Hematopoietic multipotent progenitor cell treated with erythropoietin and hydrocortisone succinate and interleukin-3 and kit ligand, for 4 days (in vitro differentiated cells): ENCODE measurements at regions not wholly inside any gene's neighbourhood (a gene's known extent, or its start where the extent isn't known, plus 50 kb on each side); places are given as distances from the start of the nearest gene placed in this dataset.
"Not testable (repeated sequence)": the region's sequence is repeated elsewhere in the genome, so short reads cannot be mapped to it uniquely, and the experiment has no call there.

Source experiments
- DNase-seq: peaks from one replicate; pipeline ENCODE4 v3.0.0-alpha.2; 2015

DNA sequence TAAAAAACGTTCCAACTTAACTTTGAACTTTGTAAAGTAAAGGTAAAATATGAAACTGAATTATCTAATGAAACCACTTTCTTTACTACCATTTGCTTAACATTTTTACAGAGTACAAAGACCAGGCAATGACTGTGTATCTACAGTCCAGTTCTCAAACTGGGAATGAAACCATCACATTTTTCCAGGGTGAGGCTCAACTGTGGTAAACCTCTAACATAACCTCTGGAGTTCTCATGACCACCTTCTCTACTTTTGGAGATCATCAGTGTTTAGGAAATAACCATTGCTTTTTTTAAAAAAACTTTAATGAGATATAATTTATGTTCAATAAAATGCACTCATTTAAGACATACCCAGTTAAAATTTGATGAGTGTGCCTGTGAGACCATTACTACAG lies 223.5 kb downstream of the RNF152 start:
- no peak for DNase-seq

DNA sequence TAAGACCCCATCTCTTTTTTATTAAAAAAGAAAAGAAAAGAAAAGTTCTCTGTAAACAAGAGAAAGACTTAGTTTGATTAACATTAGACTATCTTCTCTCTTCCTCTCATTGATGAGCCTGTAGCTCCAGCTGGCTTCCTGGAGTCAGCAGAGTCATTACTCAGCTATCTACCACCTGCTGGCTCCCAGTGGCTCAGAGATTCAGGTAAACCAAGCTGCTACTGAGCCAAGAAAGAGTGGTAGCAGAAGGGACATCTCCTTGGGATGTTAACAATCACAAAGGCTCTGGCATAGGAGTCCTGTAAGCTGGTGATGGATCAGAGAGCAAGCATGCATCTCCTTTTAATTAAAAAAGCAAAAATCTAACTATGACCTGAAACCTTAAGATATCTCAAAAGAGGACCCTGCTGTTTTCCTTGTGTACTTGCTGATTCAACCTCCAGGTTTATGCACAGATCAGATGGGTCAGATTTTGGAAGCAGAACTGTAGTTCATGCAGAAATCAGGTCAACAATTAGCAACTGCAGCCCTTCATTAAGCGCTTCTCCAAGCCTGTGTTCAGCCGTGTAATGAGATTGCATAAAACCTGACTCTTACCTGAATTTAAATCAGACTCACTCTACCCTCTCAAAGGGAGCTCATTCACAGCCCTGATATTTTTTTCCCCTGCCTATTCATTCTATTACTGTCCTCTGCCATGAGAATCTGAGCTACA lies 225.8 kb downstream of the RNF152 start:
- DNase-seq = no peak

DNA sequence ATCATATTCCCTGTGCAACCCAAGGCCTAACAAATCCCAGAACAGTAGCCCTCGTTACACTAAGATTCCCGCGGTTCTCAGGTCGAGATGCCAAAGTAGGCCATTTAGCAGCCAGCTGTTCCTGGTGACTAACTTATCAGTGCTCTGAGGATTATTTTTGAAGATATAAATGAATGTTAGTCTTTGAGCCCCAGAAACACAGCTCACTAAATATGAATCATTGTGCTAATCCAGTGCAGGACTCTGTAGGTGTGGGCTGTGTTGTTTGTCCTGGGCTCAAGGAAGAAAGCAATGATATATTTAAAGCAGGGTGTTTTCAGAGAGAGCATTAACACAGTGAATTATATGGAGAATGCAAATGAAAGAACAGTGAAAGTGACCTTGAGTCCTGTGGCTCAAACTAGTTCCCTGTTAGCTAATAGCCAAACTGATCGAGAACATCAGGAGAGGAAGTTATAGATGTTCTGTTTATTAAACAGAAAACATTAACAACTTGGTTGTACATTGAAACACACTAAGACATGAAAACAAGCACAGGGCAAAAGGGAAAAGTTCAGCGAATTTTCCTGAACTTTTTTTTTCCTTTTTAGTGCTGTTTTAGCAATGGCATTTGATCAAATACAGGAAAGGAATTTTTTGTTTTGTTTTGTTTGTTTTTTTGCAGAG lies 228.3 kb downstream of the RNF152 start:
- no peak for DNase-seq

- no peak for DNase-seq
These were observed 230.1 kb downstream of the RNF152 start for GRCh38 chr18:61662726-61663125.

DNA sequence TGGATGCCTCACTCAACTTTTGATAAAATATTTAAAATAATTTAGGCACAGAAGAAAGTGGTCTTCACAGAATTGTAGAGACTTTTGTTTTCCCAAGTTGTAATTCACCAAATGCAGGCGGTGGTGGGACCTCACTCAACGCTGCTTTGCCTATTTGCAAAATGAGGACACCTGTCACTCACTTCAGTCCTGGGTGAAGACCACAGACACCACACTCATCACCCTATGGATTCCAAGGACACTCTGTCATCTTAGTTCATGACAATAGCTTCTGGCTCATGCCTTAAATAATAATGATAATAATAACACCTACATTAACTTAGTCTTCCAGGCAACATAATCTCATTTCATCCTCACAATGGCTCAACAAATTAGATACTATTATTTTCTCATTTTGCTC lies 234.4 kb downstream of the RNF152 start:
- no peak for DNase-seq

DNA sequence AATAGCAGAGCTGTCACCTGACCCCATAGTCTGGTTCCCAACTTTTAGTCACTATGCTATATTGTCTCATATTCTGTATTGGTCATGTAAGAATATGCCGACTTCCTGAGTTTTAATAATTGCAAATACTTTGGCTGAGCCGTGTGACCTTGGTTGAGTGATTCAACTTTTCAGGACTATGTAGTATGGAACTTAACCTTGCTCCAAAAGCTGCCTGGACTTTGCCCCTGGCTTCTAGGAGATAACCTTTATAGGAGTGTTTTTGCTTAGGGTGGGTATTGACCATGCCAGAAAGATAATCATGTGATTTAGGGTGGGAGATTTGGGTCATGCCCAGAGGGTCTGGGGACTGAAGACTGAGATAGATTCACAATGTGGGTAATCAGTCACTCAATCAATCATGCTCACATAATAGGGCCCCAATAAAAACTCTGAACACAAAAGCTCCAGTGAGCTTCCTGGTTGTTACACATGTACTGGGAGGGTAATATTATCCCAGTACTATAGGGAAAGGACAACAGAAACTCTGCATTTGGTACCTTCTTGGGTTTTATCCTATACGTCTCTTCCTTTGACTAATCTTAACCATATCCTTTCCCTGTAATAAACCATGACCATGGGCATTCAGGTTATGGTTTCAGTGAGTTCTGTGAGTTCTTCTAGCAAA lies 235.6 kb downstream of the RNF152 start:
- no peak for DNase-seq

DNA sequence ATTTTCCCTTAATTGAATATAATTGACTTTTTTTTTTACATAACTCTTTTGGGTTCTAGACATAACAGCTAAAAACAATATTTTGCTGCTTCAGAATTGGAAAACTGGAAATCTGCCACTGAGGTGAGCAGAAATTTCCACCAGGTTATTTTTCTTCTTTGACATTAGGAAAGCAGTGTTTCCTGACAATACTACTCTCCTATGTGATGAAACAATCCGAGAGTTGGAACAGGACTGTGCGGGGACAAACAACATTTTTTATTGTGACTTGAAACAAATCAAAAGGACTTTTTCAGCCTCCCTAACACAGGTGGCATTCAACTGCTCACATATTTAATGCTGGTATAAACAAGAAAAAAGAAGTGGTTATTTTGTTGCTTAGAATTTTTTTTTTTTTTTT lies 237.2 kb downstream of the RNF152 start:
- no peak for DNase-seq

DNA sequence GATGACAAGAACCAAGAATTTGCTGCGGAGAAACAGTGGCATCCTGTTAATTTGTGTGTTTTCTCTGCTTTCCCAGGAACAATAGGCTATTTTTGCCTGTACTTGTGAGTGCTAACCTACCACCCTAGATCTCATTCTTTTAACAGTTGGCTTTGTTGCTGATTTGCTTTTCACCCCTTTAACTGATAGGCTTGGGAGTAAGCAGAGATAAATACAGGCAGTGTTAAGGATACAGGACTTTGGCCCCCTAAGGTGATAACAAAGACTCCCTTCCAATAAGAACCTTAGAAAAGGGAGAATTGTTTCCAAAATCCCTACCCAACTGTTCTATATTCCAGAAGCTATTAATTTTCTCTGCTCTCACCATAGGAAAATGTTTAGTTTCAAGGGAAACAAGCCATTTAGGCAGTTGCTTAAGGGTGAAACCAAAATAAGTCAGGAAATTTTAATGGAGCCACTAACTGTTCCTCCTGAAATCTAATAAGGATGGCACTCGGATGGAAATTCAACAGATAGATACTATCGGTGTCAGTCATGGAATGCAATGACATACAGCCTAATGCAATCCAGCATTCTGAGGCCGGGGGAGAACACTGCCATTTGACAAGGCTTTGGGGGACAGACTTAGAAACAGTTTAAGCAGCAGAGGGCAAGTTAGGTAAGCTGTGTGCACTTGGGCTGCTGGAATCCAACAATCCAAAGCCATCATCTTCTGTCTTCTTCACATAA lies 238.8 kb downstream of the RNF152 start:
- no peak for DNase-seq

- DNase-seq = no peak
These were observed 240.9 kb downstream of the RNF152 start for GRCh38 chr18:61651880-61652268.

DNA sequence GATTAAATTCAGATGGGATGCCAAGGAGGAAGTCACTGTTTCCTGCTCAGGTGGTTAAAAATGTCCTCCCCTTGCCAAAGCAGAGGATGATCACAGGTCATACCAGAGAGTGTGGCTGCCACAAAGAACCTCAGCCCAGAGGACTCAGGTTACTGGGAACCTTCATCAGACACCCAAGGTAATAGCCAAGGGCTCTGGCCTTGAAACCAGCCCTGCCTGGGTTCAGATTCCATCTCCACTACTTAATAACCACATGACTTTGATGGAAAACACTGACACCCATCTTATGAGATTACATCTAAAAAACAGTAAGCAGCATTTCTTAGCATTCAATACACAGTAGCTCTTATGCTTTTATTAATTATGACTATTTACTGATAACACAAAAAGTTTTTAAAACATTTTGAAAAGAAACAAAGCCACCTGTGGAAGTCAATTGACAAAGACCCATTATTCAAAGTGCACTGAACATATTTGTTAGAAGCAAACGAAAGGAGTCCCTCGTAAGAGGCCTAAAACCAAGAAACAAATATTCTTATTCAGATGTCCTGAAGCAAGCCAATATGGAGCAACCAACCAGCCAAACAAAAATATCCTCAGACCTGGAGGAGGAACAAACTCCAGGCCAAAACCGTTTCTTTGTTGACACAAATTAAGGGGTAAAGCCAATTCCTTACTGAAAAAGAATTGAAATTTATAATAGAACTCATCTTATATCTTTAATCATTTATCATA lies 241.5 kb downstream of the RNF152 start:
- DNase-seq = no peak

GRCh38 chr18:61643884-61644647 lies 248.7 kb downstream of the RNF152 start:
- DNase-seq = peak; percentile 22

DNA sequence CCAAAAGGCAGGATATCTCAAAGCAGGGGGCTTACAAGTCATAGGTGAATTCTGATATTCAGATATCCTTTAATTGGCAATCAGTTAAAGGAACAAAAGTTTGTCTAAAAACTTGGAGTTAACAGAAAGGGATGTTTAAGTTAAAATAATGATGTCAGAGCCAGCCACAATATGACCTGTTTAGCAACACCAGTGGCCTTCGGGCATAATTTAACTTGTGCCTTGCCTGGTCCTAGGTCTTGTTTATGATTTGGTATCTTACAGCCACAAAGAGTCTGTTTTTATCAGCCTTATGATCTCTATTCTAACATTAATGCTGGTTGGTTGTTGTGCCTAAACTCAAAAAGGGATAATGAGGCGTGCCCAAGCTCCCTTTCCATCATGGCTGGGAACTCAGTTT lies 252.9 kb downstream of the RNF152 start:
- no peak for DNase-seq

DNA sequence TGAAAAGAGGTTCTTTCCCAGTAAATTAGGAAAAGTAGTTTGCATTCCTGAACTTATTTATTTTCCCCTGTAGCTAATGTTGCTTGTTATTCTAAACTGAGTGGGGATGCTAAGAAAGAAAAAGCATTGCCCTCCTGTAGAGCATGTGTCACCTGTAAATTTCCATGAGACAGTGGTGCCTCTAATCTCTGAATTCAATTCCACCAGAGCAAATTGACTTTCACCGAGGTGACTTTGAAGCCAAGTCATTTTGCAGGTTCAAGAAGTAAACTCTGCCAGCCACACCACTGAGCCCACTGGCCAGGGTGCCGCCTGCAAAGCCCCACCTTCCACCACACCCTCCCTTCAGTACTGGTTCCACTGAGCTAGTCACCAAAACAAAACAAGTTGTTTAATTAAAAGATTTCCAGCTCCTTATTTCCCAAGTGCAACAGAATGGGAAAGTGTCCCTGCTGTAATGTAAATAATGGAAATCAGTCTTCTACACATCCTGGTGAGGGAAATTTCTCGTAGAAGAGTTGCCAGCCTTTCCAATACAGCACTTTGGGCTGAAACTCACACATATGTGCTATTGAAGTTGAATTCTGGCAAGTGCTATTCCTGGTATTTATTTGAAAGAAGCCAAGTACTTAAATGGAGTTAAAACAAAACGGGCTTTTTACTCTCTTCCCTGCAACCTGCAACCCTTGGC lies 254.8 kb downstream of the RNF152 start:
- no peak for DNase-seq

DNA sequence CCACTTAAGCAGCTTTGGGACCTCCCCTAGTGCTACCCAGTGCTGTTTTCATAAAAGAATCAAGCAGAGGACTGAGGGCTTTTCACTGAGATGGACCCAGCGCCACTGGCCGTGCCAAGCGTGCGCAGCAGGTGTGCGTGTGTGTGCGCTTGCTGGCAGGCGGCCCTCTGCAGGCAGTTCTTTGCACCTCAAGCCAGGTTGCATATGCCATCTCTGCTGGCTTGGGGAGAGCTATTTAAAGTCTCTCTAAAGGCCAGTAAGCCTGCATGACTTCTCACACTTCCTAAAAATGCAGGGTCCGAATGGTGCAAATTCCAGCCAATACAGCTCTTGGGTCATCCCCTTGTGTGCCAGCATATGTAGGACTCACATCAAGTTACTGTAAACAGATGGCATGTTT lies 255.5 kb downstream of the RNF152 start:
- no peak for DNase-seq

GRCh38 chr18:61635901-61636528 lies 256.8 kb downstream of the RNF152 start:
- DNase-seq = peak; percentile 65

DNA sequence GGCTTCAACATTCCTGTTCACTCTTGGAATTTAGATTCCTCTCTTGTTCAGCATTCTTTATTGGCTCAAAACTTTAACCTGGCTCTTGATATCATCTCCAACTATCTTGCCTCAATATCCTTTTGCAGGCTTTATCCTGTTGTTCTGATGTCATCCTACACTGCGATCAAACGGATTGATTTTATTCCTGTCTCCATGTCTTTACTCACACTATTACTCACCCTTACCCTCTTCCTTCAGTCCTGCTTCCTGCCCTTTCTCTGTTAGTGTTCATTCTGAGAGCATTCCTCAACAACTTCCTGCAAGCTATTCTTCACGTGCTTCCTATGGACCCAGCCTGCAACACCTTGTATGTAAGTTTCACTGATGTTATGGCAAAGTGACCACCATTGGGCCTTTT lies 264.7 kb downstream of the RNF152 start:
- no peak for DNase-seq

GRCh38 chr18:61624631-61625030 lies 268.2 kb downstream of the RNF152 start:
- DNase-seq = not testable (repeated sequence)

DNA sequence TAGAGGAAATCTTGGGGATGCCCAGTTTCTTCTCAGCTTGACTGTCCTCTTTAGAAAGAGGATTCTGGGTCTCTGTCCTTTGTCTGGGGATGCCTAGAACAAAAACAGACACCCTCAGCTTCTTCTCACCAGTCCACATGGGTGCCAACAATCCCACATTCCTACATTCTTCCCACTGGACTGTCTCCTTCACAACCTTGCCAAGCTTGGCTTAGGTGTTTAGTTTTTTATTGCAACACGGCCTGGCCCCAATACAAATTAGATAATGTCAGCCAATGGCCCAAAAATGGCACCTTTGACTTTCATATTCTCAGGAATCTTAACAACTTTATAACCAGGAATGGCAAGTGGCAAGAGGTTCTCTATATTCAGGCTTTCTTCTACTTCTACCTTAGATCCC lies 273.0 kb downstream of the RNF152 start:
- no peak for DNase-seq

DNA sequence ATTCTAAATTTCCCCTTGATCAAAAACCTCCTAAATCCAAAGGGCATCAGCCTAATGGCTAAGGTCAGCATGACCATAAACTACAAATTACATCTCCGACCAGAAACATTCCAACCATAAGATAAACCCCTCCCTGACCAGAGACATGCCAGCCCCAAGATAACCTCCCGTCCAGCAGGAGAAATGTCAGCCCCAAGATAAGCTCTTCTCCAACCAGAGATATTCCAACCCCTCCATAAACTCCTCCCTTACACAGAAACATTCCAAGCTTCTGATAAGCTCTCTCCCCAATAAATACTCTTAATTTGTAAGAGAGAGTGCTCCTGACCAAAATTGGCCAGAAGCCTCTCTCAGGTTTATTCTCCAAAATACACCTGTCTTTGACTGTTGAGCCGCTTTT lies 274.0 kb downstream of the RNF152 start:
- no peak for DNase-seq

DNA sequence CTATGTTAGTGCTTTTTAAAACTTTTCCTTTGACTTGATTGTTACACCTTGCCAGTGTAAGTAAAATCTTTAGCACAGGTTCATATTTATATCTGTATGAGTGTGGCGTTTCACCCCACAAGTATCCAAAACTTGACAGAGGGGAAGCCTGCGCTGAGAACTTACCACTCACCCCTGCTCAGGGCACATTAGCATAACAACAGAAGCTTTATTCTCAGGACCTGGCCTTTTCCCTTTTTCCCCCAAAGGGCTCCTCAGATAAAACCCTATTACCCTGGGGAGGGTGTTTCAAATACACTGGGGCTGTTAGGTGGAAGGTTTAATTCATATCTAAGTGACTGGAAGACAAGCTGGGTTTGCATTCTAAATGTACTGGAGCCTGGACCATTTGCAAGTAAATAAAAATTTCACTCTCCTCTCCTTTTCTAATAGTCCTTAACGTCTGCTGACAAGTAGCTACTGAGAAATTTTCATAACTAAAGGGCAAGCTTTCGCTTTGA lies 276.6 kb downstream of the RNF152 start:
- DNase-seq = no peak

DNA sequence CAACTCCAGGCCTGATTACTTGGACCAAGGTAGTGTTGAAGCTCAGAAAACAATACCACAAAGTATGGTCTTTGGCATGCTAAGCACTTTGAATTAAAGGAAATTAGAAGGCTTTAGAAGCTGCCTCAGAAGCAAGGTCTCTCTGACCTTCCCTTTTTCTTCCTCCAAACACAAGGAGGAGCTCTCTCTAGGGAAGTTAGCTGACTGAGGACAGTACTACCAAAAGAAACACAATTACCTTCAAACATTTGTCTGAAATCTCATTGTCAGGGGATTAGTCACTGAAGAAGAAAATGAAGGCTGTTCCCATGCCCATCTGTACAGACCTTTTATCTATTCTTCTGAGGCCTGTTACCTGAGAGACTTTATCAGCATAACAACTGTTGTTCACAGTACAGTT lies 279.3 kb downstream of the CDH20 start:
- no peak for DNase-seq
